ENCODE measurements at regions not wholly inside any gene's neighbourhood (a gene's known extent, or its start where the extent isn't known, plus 50 kb on each side); places are given as distances from the start of the nearest gene placed in this dataset.

DNA sequence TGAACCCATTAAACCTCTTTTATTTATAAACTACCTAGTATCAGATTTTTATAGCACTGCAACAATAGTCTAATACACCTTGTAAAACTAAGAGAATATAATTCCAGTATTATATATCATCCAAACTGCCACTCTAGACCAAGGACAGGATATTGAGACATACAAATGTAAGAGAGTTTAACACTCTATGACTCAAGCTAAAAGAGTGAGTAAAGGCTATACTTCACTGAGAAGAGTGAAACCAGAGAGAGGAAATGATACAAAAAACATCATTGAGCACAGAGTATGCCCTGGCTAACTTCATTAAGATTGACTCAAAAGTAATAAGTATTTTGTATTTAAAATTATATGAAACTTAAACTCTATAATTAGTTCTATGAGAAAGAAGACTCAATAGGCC is 1951.9 kb upstream of the SEL1L start:
- no peaks in the 10 kb centered on the region for H3K4me1 ChIP-seq
- no peaks in the 10 kb centered on the region for H3K27me3 ChIP-seq
- no peaks in the 10 kb centered on the region for H3K36me3 ChIP-seq
- no peak overlapping the region for H3K4me3 ChIP-seq
- TF ChIP-seq, protein P1, sequence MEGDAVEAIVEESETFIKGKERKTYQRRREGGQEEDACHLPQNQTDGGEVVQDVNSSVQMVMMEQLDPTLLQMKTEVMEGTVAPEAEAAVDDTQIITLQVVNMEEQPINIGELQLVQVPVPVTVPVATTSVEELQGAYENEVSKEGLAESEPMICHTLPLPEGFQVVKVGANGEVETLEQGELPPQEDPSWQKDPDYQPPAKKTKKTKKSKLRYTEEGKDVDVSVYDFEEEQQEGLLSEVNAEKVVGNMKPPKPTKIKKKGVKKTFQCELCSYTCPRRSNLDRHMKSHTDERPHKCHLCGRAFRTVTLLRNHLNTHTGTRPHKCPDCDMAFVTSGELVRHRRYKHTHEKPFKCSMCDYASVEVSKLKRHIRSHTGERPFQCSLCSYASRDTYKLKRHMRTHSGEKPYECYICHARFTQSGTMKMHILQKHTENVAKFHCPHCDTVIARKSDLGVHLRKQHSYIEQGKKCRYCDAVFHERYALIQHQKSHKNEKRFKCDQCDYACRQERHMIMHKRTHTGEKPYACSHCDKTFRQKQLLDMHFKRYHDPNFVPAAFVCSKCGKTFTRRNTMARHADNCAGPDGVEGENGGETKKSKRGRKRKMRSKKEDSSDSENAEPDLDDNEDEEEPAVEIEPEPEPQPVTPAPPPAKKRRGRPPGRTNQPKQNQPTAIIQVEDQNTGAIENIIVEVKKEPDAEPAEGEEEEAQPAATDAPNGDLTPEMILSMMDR (IDR thresholded peaks at IDR 0.05), result no peak
- no peak for TF ChIP-seq POLR2A (IDR thresholded peaks at IDR 0.05)
- intact Hi-C loops (cut with DNase I), result no loop called here
- no peak for DNase-seq
- no peaks in the 10 kb centered on the region for H3K9me3 ChIP-seq
- no peak overlapping the region for H3K27ac ChIP-seq
- ATAC-seq, result no peak

DNA sequence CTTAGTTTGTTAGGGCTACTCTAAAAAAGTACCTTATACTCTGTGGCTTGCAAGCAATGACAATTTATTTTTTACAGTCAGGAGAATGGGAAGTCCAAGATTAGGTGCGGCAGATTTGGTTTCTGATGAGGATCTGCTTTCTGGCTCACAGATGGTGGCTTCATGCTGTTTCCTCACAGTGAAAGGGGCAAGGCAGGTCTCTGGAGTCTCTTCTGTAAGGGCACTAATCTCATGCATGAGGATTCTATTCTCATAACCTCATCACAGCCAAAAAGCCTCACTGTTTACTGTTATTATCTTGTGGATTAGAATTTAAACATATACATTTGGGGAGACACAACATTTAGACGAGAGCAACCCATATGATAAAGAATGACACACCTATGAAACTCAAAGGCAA is 1957.4 kb upstream of the SEL1L start:
- no peak for ATAC-seq
- Histone ChIP-seq H3K27me3 (no peaks in the 10 kb centered on the region), H3K9me3 (no peaks in the 10 kb centered on the region), H3K4me1 (no peaks in the 10 kb centered on the region), H3K27ac (no peak overlapping the region), H3K4me3 (no peak overlapping the region), H3K36me3 (no peaks in the 10 kb centered on the region)
- 46% methylated on average over 2 of the region's 2 CpGs for WGBS (ENCODE audit: insufficient coverage, low coverage, low lambda C conversion rate, missing lambda C conversion rate)
- intact Hi-C loops (cut with DNase I), result no loop called here
- TF ChIP-seq, protein P1 (IDR thresholded peaks at IDR 0.05), result no peak
- no peak for TF ChIP-seq POLR2A (IDR thresholded peaks at IDR 0.05)
- no peak for DNase-seq

DNA sequence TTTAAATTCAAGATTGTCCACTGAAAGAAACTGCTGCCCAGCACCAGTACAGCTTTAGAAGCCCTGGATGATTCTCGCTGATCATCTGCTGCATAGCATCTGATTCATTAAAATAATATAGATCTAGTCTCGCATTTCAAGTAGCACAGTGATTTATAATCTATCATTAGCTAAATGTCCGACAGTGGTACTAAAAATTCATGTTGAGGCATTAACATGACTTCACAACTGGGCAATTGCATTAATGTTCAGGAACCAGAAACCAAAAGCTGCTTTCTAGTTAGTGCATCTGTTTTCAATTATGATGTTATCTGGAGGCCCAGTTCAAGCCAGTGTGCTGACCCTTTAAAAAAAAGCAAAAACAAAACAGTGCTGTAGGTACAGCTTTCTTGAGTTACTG is 1987.2 kb upstream of the SEL1L start:
- Histone ChIP-seq H3K4me3 (no peak overlapping the region), H3K9me3 (no peaks in the 10 kb centered on the region), H3K36me3 (no peaks in the 10 kb centered on the region), H3K27ac (no peak overlapping the region), H3K27me3 (no peaks in the 10 kb centered on the region), H3K4me1 (no peaks in the 10 kb centered on the region)
- intact Hi-C loops (cut with DNase I), result no loop called here
- no peak for DNase-seq
- TF ChIP-seq, protein P1 (IDR thresholded peaks at IDR 0.05), result no peak
- no peak for TF ChIP-seq POLR2A (IDR thresholded peaks at IDR 0.05)
- ATAC-seq, result no peak
- 49% methylated on average over 3 of the region's 3 CpGs for WGBS (ENCODE audit: insufficient coverage, low coverage, low lambda C conversion rate, missing lambda C conversion rate)

DNA sequence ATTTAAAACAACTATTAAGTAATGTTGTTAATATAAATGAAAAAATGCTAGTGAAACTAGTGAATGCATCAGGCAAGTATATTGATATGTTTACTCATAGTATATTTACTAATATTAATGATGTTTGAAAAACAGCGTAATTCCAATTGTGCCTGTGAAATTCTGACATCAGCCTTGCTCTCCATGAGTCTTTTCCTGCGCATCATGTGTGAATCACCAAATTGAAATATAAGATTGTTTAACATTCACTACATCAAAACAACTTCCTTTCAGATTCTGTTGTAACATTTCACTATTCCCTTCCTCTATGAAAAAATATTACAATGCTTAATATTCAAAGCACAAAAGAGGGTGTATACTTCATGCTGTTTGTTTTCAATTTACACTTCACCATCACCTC is 1995.9 kb upstream of the SEL1L start:
- WGBS (ENCODE audit: insufficient coverage, low coverage, low lambda C conversion rate, missing lambda C conversion rate), result 77% methylated on average over 2 of the region's 2 CpGs
- intact Hi-C loops (cut with DNase I), result no loop called here
- no peaks in the 10 kb centered on the region for H3K36me3 ChIP-seq
- no peaks in the 10 kb centered on the region for H3K4me1 ChIP-seq
- no peak overlapping the region for H3K4me3 ChIP-seq
- no peaks in the 10 kb centered on the region for H3K27me3 ChIP-seq
- H3K27ac ChIP-seq, result no peak overlapping the region
- ATAC-seq (no peak), DNase-seq (no peak)
- TF ChIP-seq, protein P1 (IDR thresholded peaks at IDR 0.05), result no peak
- no peak for TF ChIP-seq POLR2A (IDR thresholded peaks at IDR 0.05)
- H3K9me3 ChIP-seq, result no peaks in the 10 kb centered on the region

DNA sequence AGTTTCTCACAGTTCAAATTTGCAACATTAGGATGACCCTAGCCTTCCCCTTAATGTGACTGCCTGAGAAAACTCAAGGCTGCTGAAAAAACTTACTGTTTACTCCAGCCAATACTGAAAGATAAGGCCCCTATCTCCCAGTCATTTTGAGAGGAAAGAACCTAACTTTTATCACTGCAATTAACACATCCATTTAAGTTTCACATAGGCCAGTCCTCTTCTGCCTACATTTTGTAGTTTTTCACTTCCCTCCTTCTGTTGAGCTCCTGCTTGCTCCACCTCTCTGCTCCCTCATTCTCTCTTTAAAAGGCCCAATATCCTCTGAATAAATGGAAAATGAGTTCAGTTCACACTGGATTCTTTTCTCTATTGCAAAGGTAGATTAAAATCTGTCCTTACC is 1996.2 kb upstream of the FLRT2 start:
- intact Hi-C loops (cut with DNase I), result no loop called here
- no peaks in the 10 kb centered on the region for H3K27me3 ChIP-seq
- no peaks in the 10 kb centered on the region for H3K4me1 ChIP-seq
- no peak overlapping the region for H3K27ac ChIP-seq
- H3K4me3 ChIP-seq, result no peak overlapping the region
- ATAC-seq (no peak), DNase-seq (no peak)
- H3K9me3 ChIP-seq, result no peaks in the 10 kb centered on the region
- no peaks in the 10 kb centered on the region for H3K36me3 ChIP-seq
- no peak for TF ChIP-seq POLR2A (IDR thresholded peaks at IDR 0.05)
- TF ChIP-seq, protein P1 (IDR thresholded peaks at IDR 0.05), result no peak
